Activated naive CD8-positive, alpha-beta T cell treated with anti-CD3 and anti-CD28 coated beads, Interleukin-2, amount 50 U/mL, for 24 hours (primary cell): ENCODE measurements at regions not wholly inside any gene's neighbourhood (a gene's known extent, or its start where the extent isn't known, plus 50 kb on each side); places are given as distances from the start of the nearest gene placed in this dataset.

Source experiments
- ATAC-seq: fragments of 150-1000 bp; cut with Tn5 transposase; one replicate; pipeline ENCODE4 v1.10.0; 2021
- DNase-seq: peaks from one replicate; pipeline ENCODE4 v3.0.0; 2021
- H3K27ac Mint-ChIP-seq: one replicate; pipeline ENCODE4 v1.8.0; 2021; ENCODE audit warnings: mild to moderate bottlenecking, mixed read lengths
- H3K27me3 Mint-ChIP-seq: one replicate; pipeline ENCODE4 v1.8.0; 2021; ENCODE audit warnings: mixed read lengths
- H3K36me3 Mint-ChIP-seq: one replicate; pipeline ENCODE4 v1.8.0; 2021; ENCODE audit warnings: low read depth, mixed read lengths
- H3K4me1 Mint-ChIP-seq: one replicate; pipeline ENCODE4 v1.8.0; 2021; ENCODE audit warnings: mixed read lengths
- H3K4me3 Mint-ChIP-seq: one replicate; pipeline ENCODE4 v1.8.0; 2021; ENCODE audit warnings: mild to moderate bottlenecking, moderate library complexity, mixed read lengths
- H3K9me3 Mint-ChIP-seq: one replicate; pipeline ENCODE4 v1.8.0; 2021; ENCODE audit warnings: mixed read lengths

DNA sequence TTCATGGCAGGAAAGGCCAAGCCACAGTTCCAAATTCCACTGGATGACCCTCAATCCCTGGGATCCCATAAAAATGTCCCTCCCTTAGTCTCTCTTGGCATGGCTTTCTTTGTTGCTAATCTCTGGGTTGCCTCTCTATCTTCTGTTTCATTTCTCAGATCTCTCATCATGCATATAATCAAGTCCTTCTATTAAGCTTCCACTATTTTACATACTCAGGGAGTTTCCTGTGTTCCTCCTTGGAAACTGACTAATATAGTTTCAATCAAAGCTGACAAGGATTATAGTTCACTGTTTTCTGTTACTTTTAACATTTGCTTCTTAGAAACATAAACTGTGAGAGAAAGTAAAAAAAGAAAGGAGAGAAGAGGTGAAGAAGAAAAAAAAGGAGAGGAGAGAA is 113.8 kb upstream of the COL8A1 start:
- H3K27me3 Mint-ChIP-seq: no peaks in the 10 kb centered on the region
- H3K36me3 Mint-ChIP-seq: no peaks in the 10 kb centered on the region
- DNase-seq (no peak), ATAC-seq (no peak)
- H3K4me1 Mint-ChIP-seq: no peaks in the 10 kb centered on the region
- no peak overlapping the region for H3K27ac Mint-ChIP-seq
- H3K4me3 Mint-ChIP-seq: no peak overlapping the region
- peaks cover 3% of the 10 kb centered on the region for H3K9me3 Mint-ChIP-seq

DNA sequence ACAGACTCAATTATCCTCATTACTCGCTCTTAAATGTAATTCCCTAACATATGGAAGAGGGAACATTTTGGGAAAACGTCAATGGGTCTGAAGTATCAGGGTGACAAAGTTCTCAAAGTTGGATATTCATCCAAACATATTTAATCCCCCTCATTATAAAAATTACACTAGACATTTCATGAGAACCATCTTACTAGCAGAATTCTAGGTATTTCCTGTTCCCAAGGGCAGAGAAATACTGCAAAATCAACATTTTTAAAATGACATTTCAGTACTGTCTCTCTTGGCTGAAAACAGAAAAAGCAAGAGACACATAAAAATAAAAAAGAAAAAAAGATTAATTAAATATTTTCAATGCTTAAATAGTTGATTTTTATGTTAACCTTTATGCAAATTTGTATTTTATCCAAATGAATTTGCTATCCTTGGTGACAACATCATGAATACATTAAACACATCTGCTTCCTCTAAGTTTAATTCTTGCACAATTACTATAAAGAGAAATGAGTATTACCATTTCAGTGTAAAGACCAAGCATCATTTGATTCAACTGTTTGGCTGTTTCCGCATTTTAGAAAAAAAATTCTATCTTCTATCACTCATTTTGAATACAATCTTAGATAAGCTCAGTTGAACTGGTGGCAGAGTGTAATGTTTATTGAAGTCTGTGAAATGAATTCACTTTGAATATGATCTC is 114.8 kb upstream of the COL8A1 start:
- Mint-ChIP-seq H3K36me3 (no peaks in the 10 kb centered on the region), H3K9me3 (peaks cover 3% of the 10 kb centered on the region), H3K27me3 (no peaks in the 10 kb centered on the region), H3K27ac (no peak overlapping the region), H3K4me1 (no peaks in the 10 kb centered on the region), H3K4me3 (no peak overlapping the region)
- DNase-seq (no peak), ATAC-seq (no peak)

DNA sequence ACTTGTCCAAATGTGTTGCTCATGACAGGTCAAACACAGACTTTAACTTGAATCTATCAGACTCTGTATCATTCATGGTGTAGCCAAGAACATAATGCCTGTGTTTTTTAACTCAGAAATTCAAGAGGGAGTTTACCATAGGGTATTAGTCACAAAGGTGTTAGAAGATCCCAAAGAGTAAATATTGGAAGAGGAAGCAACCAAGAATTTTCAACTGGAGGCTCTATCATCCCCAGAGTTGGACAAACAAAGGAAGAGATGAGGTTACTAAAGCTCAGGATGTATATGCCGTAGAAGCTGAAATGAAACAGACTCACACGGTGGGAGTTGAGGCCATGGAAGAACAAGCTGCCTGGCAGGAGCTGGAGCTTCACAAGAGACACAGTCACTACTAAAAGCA is 116.2 kb upstream of the COL8A1 start:
- no peak overlapping the region for H3K4me3 Mint-ChIP-seq
- no peaks in the 10 kb centered on the region for H3K4me1 Mint-ChIP-seq
- no peak for ATAC-seq
- H3K36me3 Mint-ChIP-seq: no peaks in the 10 kb centered on the region
- no peak overlapping the region for H3K27ac Mint-ChIP-seq
- H3K27me3 Mint-ChIP-seq: no peaks in the 10 kb centered on the region
- peaks cover 3% of the 10 kb centered on the region for H3K9me3 Mint-ChIP-seq
- no peak for DNase-seq

DNA sequence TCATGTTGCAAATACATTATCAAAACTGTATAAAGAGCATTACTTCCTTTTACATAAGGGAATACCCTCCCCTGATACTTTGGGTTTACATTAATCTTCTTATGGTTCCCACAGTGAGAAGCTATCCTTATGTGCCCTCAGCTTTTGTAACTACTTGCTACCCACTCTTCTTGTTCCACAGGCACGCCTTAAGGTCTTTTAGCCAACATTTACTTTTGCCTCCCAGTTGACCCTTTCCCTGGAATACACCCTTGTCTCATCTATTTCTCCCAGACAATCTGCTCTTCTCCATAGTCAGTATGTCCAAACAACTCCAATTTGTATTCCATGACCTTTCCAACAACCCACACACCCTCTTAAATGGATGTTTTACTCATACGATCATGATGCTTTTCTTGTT is 116.8 kb upstream of the COL8A1 start:
- no peaks in the 10 kb centered on the region for H3K27me3 Mint-ChIP-seq
- no peak overlapping the region for H3K27ac Mint-ChIP-seq
- DNase-seq (no peak), ATAC-seq (no peak)
- no peak overlapping the region for H3K4me3 Mint-ChIP-seq
- H3K4me1 Mint-ChIP-seq: no peaks in the 10 kb centered on the region
- H3K9me3 Mint-ChIP-seq: peaks cover 3% of the 10 kb centered on the region
- H3K36me3 Mint-ChIP-seq: no peaks in the 10 kb centered on the region

DNA sequence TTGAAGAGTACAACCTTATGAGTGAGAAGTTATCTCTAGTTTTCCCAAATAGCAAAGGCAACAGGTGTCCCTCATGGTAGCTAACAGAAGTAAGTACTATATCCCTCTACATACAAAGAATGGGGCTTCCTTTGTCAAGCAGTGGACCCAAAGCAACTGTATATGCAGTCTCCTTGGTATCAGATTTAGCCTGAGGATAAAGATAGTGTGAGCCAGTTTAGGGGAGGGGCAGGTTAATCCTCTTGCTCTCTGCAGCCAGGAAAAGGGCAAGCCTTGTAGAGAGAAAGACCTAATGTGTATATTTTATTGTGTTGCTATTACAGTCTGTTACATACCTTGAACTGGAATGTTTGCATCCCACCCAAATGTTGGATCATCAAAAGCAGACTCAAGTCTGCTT is 117.9 kb upstream of the COL8A1 start:
- H3K27me3 Mint-ChIP-seq: no peaks in the 10 kb centered on the region
- no peak overlapping the region for H3K27ac Mint-ChIP-seq
- no peaks in the 10 kb centered on the region for H3K36me3 Mint-ChIP-seq
- DNase-seq (no peak), ATAC-seq (no peak)
- no peaks in the 10 kb centered on the region for H3K4me1 Mint-ChIP-seq
- no peak overlapping the region for H3K4me3 Mint-ChIP-seq
- H3K9me3 Mint-ChIP-seq: no peaks in the 10 kb centered on the region

DNA sequence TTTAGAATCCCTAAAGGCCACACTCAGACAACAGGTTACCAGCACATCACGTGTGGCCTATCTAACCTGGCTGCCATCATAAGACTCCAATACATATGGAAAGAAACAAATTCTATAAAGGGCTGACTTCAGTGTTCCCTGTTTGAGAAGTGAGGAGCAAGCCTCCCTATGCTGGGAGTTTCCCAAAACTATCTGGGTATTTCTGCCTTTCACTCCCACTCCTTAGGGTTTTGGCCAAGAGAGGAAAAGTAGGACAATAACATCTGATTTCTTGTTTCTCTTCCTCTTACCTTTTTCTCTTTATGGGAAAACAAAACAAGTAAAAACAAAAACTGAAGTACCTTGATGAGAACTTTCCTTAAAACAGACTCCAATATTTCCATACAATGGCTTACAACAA is 121.5 kb upstream of the COL8A1 start:
- H3K4me1 Mint-ChIP-seq: no peaks in the 10 kb centered on the region
- H3K9me3 Mint-ChIP-seq: no peaks in the 10 kb centered on the region
- no peak for DNase-seq
- no peaks in the 10 kb centered on the region for H3K27me3 Mint-ChIP-seq
- H3K4me3 Mint-ChIP-seq: no peak overlapping the region
- H3K27ac Mint-ChIP-seq: no peak overlapping the region
- H3K36me3 Mint-ChIP-seq: no peaks in the 10 kb centered on the region
- ATAC-seq: no peak

GRCh38 chr3:99515891-99516290 is 122.5 kb upstream of the COL8A1 start:
- Mint-ChIP-seq H3K36me3 (no peaks in the 10 kb centered on the region), H3K4me3 (no peak overlapping the region), H3K27ac (no peak overlapping the region), H3K4me1 (no peaks in the 10 kb centered on the region), H3K27me3 (no peaks in the 10 kb centered on the region), H3K9me3 (no peaks in the 10 kb centered on the region)
- DNase-seq: no peak
- ATAC-seq: no peak

DNA sequence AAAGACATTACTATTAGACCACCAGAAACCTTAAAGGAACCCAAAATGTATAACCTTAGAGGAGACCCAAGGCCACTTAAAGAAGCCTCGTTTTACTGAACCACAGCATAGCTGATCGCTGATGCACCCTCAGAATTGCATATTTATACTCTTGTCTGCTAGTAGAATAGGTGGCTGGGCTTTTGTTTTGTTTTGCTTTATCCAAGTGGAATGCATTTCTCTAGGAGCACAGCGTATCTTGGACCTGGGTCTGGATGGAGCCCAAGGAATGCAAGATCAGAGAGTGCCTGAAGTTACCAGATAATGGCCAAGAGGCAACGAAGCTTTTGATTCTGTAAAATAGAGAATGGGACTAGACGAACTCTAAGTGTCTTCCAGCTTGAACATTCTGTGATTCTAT is 129.2 kb upstream of the COL8A1 start:
- H3K9me3 Mint-ChIP-seq: no peaks in the 10 kb centered on the region
- no peaks in the 10 kb centered on the region for H3K36me3 Mint-ChIP-seq
- H3K4me3 Mint-ChIP-seq: no peak overlapping the region
- H3K4me1 Mint-ChIP-seq: peaks cover 3% of the 10 kb centered on the region
- H3K27me3 Mint-ChIP-seq: peaks cover 2% of the 10 kb centered on the region
- no peak overlapping the region for H3K27ac Mint-ChIP-seq
- ATAC-seq (no peak), DNase-seq (no peak)

GRCh38 chr3:99508191-99508590 is 130.2 kb upstream of the COL8A1 start:
- no peak for ATAC-seq
- Mint-ChIP-seq H3K4me3 (no peak overlapping the region), H3K27me3 (peaks cover 2% of the 10 kb centered on the region), H3K4me1 (peaks cover 3% of the 10 kb centered on the region), H3K9me3 (no peaks in the 10 kb centered on the region), H3K36me3 (no peaks in the 10 kb centered on the region), H3K27ac (no peak overlapping the region)
- no peak for DNase-seq

DNA sequence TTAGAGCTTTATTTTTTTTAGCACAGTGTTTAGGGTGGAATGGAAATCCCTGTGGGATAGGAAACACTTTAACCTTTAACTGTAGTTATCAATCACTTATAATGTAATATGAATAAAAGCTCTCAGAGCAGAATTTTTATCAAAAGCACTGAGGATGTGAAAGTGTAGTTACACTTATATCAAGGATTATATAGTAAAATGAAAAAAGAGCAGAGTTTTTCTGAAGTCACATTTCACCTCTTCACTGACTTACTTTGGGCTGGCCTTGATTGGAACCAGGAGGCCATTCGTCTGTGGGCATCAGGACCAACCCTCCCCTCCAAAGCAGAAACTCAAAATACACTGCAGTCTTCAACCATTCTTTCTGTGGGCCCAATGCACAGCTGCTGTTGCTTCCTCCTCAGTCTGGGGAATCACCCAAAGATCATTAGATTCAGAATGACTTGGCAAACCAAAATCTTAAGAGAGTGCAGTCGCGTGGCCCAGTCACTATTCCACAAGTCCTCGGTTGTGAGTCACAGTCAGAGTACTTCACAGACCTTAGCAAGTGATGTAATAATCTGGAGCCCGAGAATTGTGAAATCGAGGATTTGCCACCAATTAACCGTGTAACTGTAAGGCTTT is 132.6 kb upstream of the COL8A1 start:
- H3K36me3 Mint-ChIP-seq: no peaks in the 10 kb centered on the region
- no peak overlapping the region for H3K27ac Mint-ChIP-seq
- H3K4me3 Mint-ChIP-seq: no peak overlapping the region
- H3K4me1 Mint-ChIP-seq: peaks cover 3% of the 10 kb centered on the region
- DNase-seq: peak; percentile 6
- H3K27me3 Mint-ChIP-seq: peaks cover 2% of the 10 kb centered on the region
- ATAC-seq: peak; percentile 86
- no peaks in the 10 kb centered on the region for H3K9me3 Mint-ChIP-seq

GRCh38 chr3:99505200-99505599 is 133.2 kb upstream of the COL8A1 start:
- Mint-ChIP-seq H3K9me3 (no peaks in the 10 kb centered on the region), H3K27me3 (peaks cover 2% of the 10 kb centered on the region), H3K27ac (no peak overlapping the region), H3K4me1 (peaks cover 3% of the 10 kb centered on the region), H3K36me3 (no peaks in the 10 kb centered on the region), H3K4me3 (no peak overlapping the region)
- no peak for DNase-seq
- ATAC-seq: no peak

GRCh38 chr3:99504258-99504657 is 134.1 kb upstream of the COL8A1 start:
- no peak overlapping the region for H3K27ac Mint-ChIP-seq
- H3K27me3 Mint-ChIP-seq: peaks cover 2% of the 10 kb centered on the region
- ATAC-seq (no peak), DNase-seq (no peak)
- H3K4me3 Mint-ChIP-seq: no peak overlapping the region
- peaks cover 3% of the 10 kb centered on the region for H3K4me1 Mint-ChIP-seq
- H3K9me3 Mint-ChIP-seq: no peaks in the 10 kb centered on the region
- H3K36me3 Mint-ChIP-seq: no peaks in the 10 kb centered on the region

- H3K4me3 Mint-ChIP-seq: no peak overlapping the region
- H3K27ac Mint-ChIP-seq: no peak overlapping the region
- DNase-seq: no peak
- H3K27me3 Mint-ChIP-seq: peaks cover 2% of the 10 kb centered on the region
- ATAC-seq: no peak
- H3K4me1 Mint-ChIP-seq: peaks cover 3% of the 10 kb centered on the region
- H3K36me3 Mint-ChIP-seq: no peaks in the 10 kb centered on the region
- no peaks in the 10 kb centered on the region for H3K9me3 Mint-ChIP-seq
Observed at GRCh38 chr3:99503350-99503749, 135.0 kb upstream of the COL8A1 start.

DNA sequence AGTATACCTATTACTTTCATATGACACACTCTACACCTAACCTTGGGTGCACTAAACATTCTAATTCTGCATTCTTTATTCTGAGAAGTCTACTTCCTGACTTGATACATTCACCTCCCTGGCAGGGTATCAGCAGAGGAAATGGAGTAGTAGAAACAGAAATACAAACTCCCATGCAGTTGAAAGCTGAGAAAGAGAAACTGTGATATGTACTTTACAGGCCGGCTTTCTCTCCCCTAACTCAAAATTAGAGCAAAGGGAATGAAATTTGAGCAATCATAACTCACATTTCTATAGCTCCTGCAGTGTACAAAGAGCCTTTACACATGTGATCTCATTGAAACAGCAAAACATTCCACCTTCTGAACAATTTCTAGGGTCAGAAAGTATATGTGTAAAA is 135.5 kb upstream of the COL8A1 start:
- Mint-ChIP-seq H3K36me3 (no peaks in the 10 kb centered on the region), H3K27me3 (no peaks in the 10 kb centered on the region), H3K4me3 (no peak overlapping the region), H3K9me3 (no peaks in the 10 kb centered on the region), H3K4me1 (peaks cover 3% of the 10 kb centered on the region), H3K27ac (no peak overlapping the region)
- ATAC-seq (no peak), DNase-seq (no peak)

GRCh38 chr3:99500485-99500884 is 137.9 kb upstream of the COL8A1 start:
- ATAC-seq: no peak
- DNase-seq: no peak
- H3K36me3 Mint-ChIP-seq: no peaks in the 10 kb centered on the region
- H3K27me3 Mint-ChIP-seq: no peaks in the 10 kb centered on the region
- H3K27ac Mint-ChIP-seq: no peak overlapping the region
- H3K4me1 Mint-ChIP-seq: no peaks in the 10 kb centered on the region
- H3K4me3 Mint-ChIP-seq: no peak overlapping the region
- H3K9me3 Mint-ChIP-seq: peaks cover 4% of the 10 kb centered on the region
